H1 (cell line): ENCODE measurements at regions not wholly inside any gene's neighbourhood (a gene's known extent, or its start where the extent isn't known, plus 50 kb on each side); places are given as distances from the start of the nearest gene placed in this dataset.

ENCODE experiments used
- CTCF ChIA-PET: fragments of 300-600 bp; sonication (Branson Sonifier 250); formaldehyde crosslinking; loops from one replicate; lab custom pipeline; 2021; ENCODE audit not compliant: partially characterized antibody; lab: Charles Lee
- POLR2A ChIA-PET: fragments of 300-600 bp; sonication (Branson Sonifier 250); formaldehyde crosslinking; loops from one replicate; lab custom pipeline; 2021; ENCODE audit warnings: inconsistent platforms; ENCODE audit not compliant: partially characterized antibody; lab: Charles Lee
- DNase-seq, 2 experiments: peaks; one replicate each; pipeline versions ENCODE4 v3.0.0 to v3.0.0-alpha.2; 2010 to 2022; ENCODE audit warnings: low spot score in 2 of 2, low read depth in 1 of 2, mixed read lengths in 1 of 2
- FAIRE-seq: peaks from 2 replicates; lab custom pipeline; 2011; peaks lifted over from hg19 to GRCh38; lab: Jason Lieb, UNC
- H2AFZ ChIP-seq: 2 replicates; pipeline ENCODE4 v1.8.1; 2012; ENCODE audit warnings: low read length, inconsistent platforms
- H2AK5ac ChIP-seq: 2 replicates; pipeline ENCODE4 v1.6.1; 2013; ENCODE audit warnings: low read depth, low read length
- H2BK120ac ChIP-seq: replicated peaks from 2 replicates; pipeline ENCODE3; 2013; ENCODE audit warnings: low read depth, low read length, inconsistent platforms
- H2BK12ac ChIP-seq: 2 replicates; pipeline ENCODE4 v1.6.1; 2013; ENCODE audit warnings: low read depth, low read length
- H2BK15ac ChIP-seq: 2 replicates; pipeline ENCODE4 v1.6.1; 2013; ENCODE audit warnings: low read length
- H2BK20ac ChIP-seq: 2 replicates; pipeline ENCODE4 v1.6.1; 2013; ENCODE audit warnings: low read length
- H2BK5ac ChIP-seq: 2 replicates; pipeline ENCODE4 v1.6.1; 2013; ENCODE audit warnings: low read depth, low read length
- H3K14ac ChIP-seq: 2 replicates; pipeline ENCODE4 v1.6.1; 2013; ENCODE audit warnings: inconsistent platforms; ENCODE audit not compliant: insufficient read length
- H3K18ac ChIP-seq: 2 replicates; pipeline ENCODE4 v1.6.1; 2013; ENCODE audit warnings: low read length; ENCODE audit errors: extremely low read depth
- H3K23ac ChIP-seq: 2 replicates; pipeline ENCODE4 v1.6.1; 2013; ENCODE audit warnings: inconsistent platforms; ENCODE audit not compliant: insufficient read length
- H3K23me2 ChIP-seq: 2 replicates; pipeline ENCODE4 v1.6.1; 2013; ENCODE audit warnings: low read depth, low read length
- H3K27ac ChIP-seq: 2 replicates; pipeline ENCODE4 v1.6.1; 2011; ENCODE audit warnings: low read depth, low read length, inconsistent platforms
- H3K27me3 ChIP-seq, 4 experiments: replicated peaks in 1 of 4; 1 replicate in 1 of 4; 2 replicates in 3 of 4; pipeline versions ENCODE4 v1.6.1 to v1.8.1; 2011 to 2013; ENCODE audit warnings: low read length in 3 of 4, mild to moderate bottlenecking in 3 of 4, inconsistent platforms in 2 of 4, mixed read lengths in 2 of 4, moderate library complexity in 1 of 4; ENCODE audit not compliant: control insufficient read depth in 3 of 4, insufficient read depth in 3 of 4; ENCODE audit errors: extremely low read depth in 1 of 4
- H3K36me3 ChIP-seq, 4 experiments: 2 replicates each; pipeline versions ENCODE4 v1.6.1 to v1.8.1; 2011 to 2013; ENCODE audit warnings: mild to moderate bottlenecking in 4 of 4, low read length in 3 of 4, moderate library complexity in 2 of 4, control low read depth in 1 of 4, inconsistent platforms in 1 of 4; ENCODE audit not compliant: insufficient read depth in 4 of 4, control insufficient read depth in 2 of 4
- H3K4ac ChIP-seq: replicated peaks from 2 replicates; pipeline ENCODE3; 2013; ENCODE audit warnings: low read length, low read depth, mixed read lengths, inconsistent platforms; ENCODE audit not compliant: insufficient read length
- H3K4me1 ChIP-seq, 4 experiments: replicated peaks in 1 of 4; 1 replicate in 1 of 4; 2 replicates in 3 of 4; pipeline versions ENCODE4 v1.6.1 to v1.8.1; 2011 to 2013; ENCODE audit warnings: low read length in 3 of 4, inconsistent platforms in 2 of 4, mixed read lengths in 1 of 4; ENCODE audit not compliant: insufficient read depth in 4 of 4, control insufficient read depth in 3 of 4
- H3K4me2 ChIP-seq, 2 experiments: 2 replicates each; pipeline versions ENCODE4 v1.6.1 to v1.8.1; 2011 to 2013; ENCODE audit warnings: low read depth in 2 of 2, low read length in 2 of 2, control low read depth in 1 of 2, inconsistent platforms in 1 of 2, mild to moderate bottlenecking in 1 of 2; ENCODE audit not compliant: insufficient read depth in 1 of 2
- H3K4me3 ChIP-seq, 4 experiments: fragments of 200-600, 300-600 bp in 1 of 4; sonication (generic), shearing (Covaris generic), sonication (Bioruptor Twin) in 1 of 4; 2 replicates each; pipeline versions ENCODE4 v1.5.1 to v1.8.1; 2011 to 2016; ENCODE audit warnings: low read length in 4 of 4, low read depth in 3 of 4, control low read depth in 2 of 4, inconsistent platforms in 2 of 4, mild to moderate bottlenecking in 2 of 4, mixed read lengths in 1 of 4, moderate library complexity in 1 of 4; ENCODE audit not compliant: insufficient read depth in 2 of 4; ENCODE audit errors: extremely low read depth in 1 of 4
- H3K56ac ChIP-seq: replicated peaks from 2 replicates; pipeline ENCODE3; 2013; ENCODE audit warnings: low read depth, mild to moderate bottlenecking, mixed read lengths, low read length, inconsistent platforms; ENCODE audit not compliant: insufficient read length
- H3K79me1 ChIP-seq: 2 replicates; pipeline ENCODE4 v1.6.1; 2013; ENCODE audit warnings: low read depth, low read length, control low read depth
- H3K79me2 ChIP-seq, 2 experiments: 2 replicates each; pipeline versions ENCODE4 v1.6.1 to v1.8.1; 2012 to 2013; ENCODE audit warnings: low read length in 2 of 2, mild to moderate bottlenecking in 2 of 2, inconsistent platforms in 1 of 2; ENCODE audit not compliant: insufficient read depth in 2 of 2, control insufficient read depth in 1 of 2
- H3K9ac ChIP-seq, 4 experiments: replicated peaks in 1 of 4; 1 replicate in 1 of 4; 2 replicates in 3 of 4; pipeline versions ENCODE4 v1.6.1 to v1.8.1; 2011 to 2013; ENCODE audit warnings: low read depth in 3 of 4, low read length in 3 of 4, control low read depth in 2 of 4, mild to moderate bottlenecking in 2 of 4, moderate library complexity in 2 of 4, inconsistent platforms in 1 of 4; ENCODE audit errors: extremely low read depth in 1 of 4
- H3K9me3 ChIP-seq, 2 experiments: 2 replicates each; pipeline versions ENCODE4 v1.6.1 to v1.8.1; 2012 to 2013; ENCODE audit warnings: mild to moderate bottlenecking in 2 of 2, moderate library complexity in 2 of 2, control low read depth in 1 of 2, inconsistent platforms in 1 of 2, low read depth in 1 of 2, low read length in 1 of 2, mixed read lengths in 1 of 2; ENCODE audit not compliant: insufficient read depth in 2 of 2
- H4K20me1 ChIP-seq, 2 experiments: replicated peaks in 1 of 2; 2 replicates each; pipeline versions ENCODE3 to v1.8.1; 2011 to 2013; ENCODE audit warnings: inconsistent platforms in 2 of 2, low read length in 2 of 2, mild to moderate bottlenecking in 1 of 2; ENCODE audit not compliant: insufficient read depth in 2 of 2, control insufficient read depth in 1 of 2
- H4K5ac ChIP-seq: 2 replicates; pipeline ENCODE4 v1.6.1; 2013; ENCODE audit warnings: low read length, low read depth, mixed read lengths, inconsistent platforms; ENCODE audit not compliant: insufficient read length
- H4K8ac ChIP-seq: 2 replicates; pipeline ENCODE4 v1.8.0; 2013; ENCODE audit warnings: mild to moderate bottlenecking, moderate library complexity, low read length, inconsistent platforms; ENCODE audit not compliant: insufficient read depth; ENCODE audit errors: extremely low read depth
- H4K91ac ChIP-seq: replicated peaks from 2 replicates; pipeline ENCODE3; 2013; ENCODE audit warnings: low read length, mixed read lengths, inconsistent platforms; ENCODE audit not compliant: insufficient read length
- ATF3 ChIP-seq: IDR thresholded peaks from 2 replicates; pipeline ENCODE4 v1.6.1; 2011; ENCODE audit warnings: low read depth, mild to moderate bottlenecking, low read length; ENCODE audit not compliant: insufficient read depth
- CREB1 ChIP-seq: IDR thresholded peaks from 2 replicates; pipeline ENCODE4 v1.6.1; 2012; ENCODE audit warnings: inconsistent platforms
- HDAC6 ChIP-seq: IDR thresholded peaks from one replicate; pipeline ENCODE4 v1.7.1; 2012; ENCODE audit warnings: low read depth, mild to moderate bottlenecking, inconsistent platforms, low read length, moderate library complexity
- KDM4A ChIP-seq: IDR thresholded peaks from one replicate; pipeline ENCODE4 v1.7.1; 2012; ENCODE audit warnings: low read depth, mild to moderate bottlenecking, moderate library complexity, low read length, inconsistent platforms; ENCODE audit not compliant: severe bottlenecking
- NRF1 ChIP-seq: IDR thresholded peaks from 2 replicates; pipeline ENCODE4 v1.6.1; 2011; ENCODE audit warnings: mild to moderate bottlenecking, low read depth, low read length, improper control_type of control experiment
- SIRT6 ChIP-seq: IDR thresholded peaks from one replicate; pipeline ENCODE4 v1.7.1; 2012; ENCODE audit warnings: low read length, inconsistent platforms
- SP1 ChIP-seq: IDR thresholded peaks from 2 replicates; pipeline ENCODE4 v1.6.1; 2011; ENCODE audit warnings: low read depth, low read length
- WGBS, 2 experiments: shearing (Covaris generic) in 1 of 2; methylation state at CpG; one replicate each; pipeline versions ENCODE4 v1.1.6 to v1.1.7; 2013 to 2015; ENCODE audit warnings: low lambda C conversion rate in 2 of 2, mixed read lengths in 2 of 2, inconsistent platforms in 1 of 2, low coverage in 1 of 2, missing lambda C conversion rate in 1 of 2; ENCODE audit not compliant: insufficient replicate concordance in 2 of 2, insufficient coverage in 1 of 2, insufficient read length in 1 of 2; ENCODE audit errors: extremely low coverage in 1 of 2, missing lambda C conversion rate in 1 of 2; 5-methylcytosine and 5-hydroxymethylcytosine counted together

DNA sequence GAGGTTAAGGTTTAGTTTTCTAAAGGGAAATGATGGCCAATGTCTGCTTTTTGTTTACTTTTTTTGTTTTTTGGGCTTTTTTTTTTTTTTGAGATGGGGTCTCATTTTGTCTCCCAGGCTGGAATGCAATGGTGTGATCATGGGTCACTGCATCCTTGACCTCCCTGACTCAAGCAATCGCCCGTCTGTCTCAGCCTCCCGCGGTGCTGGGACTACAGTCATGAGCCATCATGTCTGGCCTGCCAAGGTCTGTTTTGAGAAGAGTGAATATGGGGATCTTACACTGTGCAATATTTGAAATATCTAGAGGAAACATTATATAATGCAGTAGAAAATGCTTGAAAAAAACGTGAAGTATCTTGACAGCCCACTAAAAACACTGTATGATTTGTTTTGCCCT lies 162.5 kb downstream of the GASK1B start:
- FAIRE-seq (no peak), DNase-seq (no peak)
- H4K8ac ChIP-seq = no peak overlapping the region
- no peak overlapping the region for H2BK15ac ChIP-seq
- CTCF ChIA-PET = no interaction called here
- no peaks in the 10 kb centered on the region for H3K23me2 ChIP-seq
- H3K79me2 ChIP-seq = no peaks in the 10 kb centered on the region
- no peak overlapping the region for H3K4me2 ChIP-seq
- H2BK5ac ChIP-seq = no peak overlapping the region
- H3K36me3 ChIP-seq = no peaks in the 10 kb centered on the region
- H3K18ac ChIP-seq = no peak overlapping the region
- no peak overlapping the region for H2BK120ac ChIP-seq
- no peak overlapping the region for H2AFZ ChIP-seq
- no peaks in the 10 kb centered on the region for H3K79me1 ChIP-seq
- H4K20me1 ChIP-seq = no peaks in the 10 kb centered on the region
- H3K4ac ChIP-seq = no peak overlapping the region
- H3K14ac ChIP-seq = no peak overlapping the region
- no peak overlapping the region for H3K27ac ChIP-seq
- no peak overlapping the region for H4K5ac ChIP-seq
- H3K9ac ChIP-seq = no peak overlapping the region
- WGBS, 2 experiments = 94% methylated on average over 5 of the region's 5 CpGs; no CpG with 5 or more reads in 1 of the 2 experiments
- POLR2A ChIA-PET = no interaction called here
- H3K4me1 ChIP-seq = no peaks in the 10 kb centered on the region
- H4K91ac ChIP-seq = no peak overlapping the region
- H3K56ac ChIP-seq = no peak overlapping the region
- H2BK20ac ChIP-seq = no peak overlapping the region
- H2AK5ac ChIP-seq = no peak overlapping the region
- no peak overlapping the region for H3K23ac ChIP-seq
- no peak overlapping the region for H3K4me3 ChIP-seq
- no peaks in the 10 kb centered on the region for H3K27me3 ChIP-seq
- no peak overlapping the region for H2BK12ac ChIP-seq
- H3K9me3 ChIP-seq = no peaks in the 10 kb centered on the region
- TF ChIP-seq NRF1 = no peak
- no peak for TF ChIP-seq CREB1
- no peak for TF ChIP-seq HDAC6
- no peak for TF ChIP-seq ATF3
- TF ChIP-seq SIRT6 = no peak
- no peak for TF ChIP-seq KDM4A
- TF ChIP-seq SP1 = no peak
